Glomerular visceral epithelial cell (primary cell): ENCODE measurements at regions not wholly inside any gene's neighbourhood (a gene's known extent, or its start where the extent isn't known, plus 50 kb on each side); places are given as distances from the start of the nearest gene placed in this dataset.
"Not testable (repeated sequence)": the region's sequence is repeated elsewhere in the genome, so short reads cannot be mapped to it uniquely, and the experiment has no call there.

Experiments
- DNase-seq: peaks from one replicate; pipeline ENCODE4 v3.0.0-alpha.2; 2016; ENCODE audit errors: extremely low spot score

DNA sequence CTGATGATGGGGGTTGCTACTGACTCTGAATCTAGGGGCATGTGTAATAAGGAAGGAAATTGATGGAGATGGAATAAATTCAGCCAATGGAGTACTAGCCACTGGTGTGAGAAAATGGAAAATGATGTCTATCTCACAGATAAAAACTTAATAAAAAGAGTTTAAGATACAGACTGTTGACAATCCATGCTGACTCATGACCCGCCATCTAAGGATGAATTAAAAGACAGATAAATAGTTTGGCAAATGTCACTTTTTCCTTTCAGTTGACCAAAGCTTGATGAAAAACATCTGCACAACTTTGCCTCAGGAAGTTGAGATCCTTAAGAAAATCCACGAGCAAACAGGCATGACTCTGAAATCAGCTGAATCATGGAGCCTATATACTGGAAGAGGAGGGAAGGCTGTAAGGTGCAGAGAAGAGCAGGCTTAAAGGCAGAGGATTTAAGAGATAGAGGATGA, 82.6 kb upstream of the BMP5 start:
- no peak for DNase-seq

DNA sequence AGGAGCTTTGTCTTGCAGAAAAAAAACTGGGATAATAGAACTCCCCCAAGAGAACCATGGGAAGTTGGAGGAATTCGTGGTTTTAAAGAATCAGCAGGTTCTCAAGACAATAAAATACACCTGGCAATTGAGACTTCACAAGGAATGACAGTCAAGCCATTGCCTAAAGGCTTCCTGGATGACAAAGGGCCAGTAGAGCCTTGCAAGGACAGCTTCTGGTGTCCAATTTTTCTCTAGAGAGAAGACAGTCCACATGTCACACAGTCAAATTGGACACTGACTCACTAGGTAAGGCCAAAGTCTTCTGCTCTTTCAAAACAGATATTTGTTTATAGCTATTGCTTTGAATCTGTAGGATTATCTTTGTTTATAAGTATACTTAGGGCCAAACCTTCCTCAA, 80.3 kb upstream of the BMP5 start:
- DNase-seq, result no peak

DNA sequence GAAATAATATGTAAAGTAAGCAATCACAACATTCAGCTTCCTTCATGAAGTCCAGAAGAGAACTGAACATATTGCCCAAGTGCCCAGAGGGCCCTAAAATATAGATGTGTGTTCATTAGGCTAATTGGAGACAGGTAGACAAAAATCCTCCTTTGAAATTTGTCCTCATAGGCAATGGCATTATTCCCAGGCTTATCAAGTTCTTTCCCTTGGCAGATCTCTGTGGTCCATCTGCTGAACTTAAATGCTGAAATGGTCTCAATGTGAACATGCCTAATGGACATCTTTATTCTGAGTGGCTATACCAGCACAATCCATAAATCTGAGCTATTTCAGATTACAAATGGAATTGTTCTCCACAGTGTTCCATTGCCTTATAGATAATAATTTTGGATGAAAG, 79.0 kb upstream of the BMP5 start:
- no peak for DNase-seq

DNA sequence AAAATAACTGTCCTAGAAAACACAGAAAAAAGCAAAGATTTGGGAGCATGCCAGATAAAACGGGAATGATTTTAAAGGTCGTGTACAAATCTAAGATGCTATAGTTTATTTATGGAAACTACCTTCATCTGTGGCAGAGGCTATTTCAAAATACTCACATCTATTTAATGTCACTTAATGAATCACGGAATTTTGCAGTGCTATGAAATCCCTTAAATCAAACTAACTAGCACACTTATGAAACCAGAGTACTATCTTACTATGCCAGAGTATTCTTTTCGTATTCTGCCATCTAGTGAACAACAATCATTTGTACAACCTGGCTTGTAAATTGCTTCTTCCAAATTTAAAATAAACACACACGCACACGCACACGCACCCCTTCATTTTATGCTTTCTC, 77.9 kb upstream of the BMP5 start:
- peak; percentile 37 for DNase-seq

DNA sequence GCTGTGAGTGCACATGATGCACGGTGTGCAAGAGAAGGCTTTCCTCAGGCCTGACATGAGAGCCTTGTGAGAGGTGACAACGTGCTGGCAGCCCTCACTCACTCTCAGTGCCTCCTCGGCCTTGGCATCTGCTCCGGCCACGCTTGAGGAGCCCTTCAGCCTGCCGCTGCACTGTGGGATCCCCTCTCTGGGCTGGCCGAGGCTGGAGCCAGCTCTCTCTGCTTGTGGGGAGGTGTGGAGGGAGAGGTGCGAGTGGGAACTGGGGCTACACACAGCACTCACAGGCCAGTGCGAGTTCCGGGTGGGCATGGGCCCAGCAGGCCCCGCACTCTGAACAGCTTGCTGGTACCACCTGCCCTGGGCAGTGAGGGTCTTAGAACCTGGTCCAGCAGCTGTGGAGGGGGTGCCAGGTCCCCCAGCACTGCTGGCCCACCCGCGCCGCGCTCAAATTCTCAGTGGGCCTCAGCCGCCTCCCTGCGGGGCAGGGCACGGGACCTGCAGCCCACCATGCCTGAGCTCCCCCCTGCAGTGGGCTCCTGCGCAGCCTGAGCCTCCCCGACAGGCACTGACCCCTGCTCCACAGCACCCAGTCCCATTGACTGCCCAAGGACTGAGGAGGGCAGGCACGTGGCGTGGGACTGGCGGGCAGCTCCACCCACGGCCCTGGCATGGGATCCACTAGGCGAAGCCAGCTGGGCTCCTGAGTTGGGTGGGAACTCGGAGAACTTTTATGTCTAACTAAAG, 74.9 kb upstream of the BMP5 start:
- no peak for DNase-seq

DNA sequence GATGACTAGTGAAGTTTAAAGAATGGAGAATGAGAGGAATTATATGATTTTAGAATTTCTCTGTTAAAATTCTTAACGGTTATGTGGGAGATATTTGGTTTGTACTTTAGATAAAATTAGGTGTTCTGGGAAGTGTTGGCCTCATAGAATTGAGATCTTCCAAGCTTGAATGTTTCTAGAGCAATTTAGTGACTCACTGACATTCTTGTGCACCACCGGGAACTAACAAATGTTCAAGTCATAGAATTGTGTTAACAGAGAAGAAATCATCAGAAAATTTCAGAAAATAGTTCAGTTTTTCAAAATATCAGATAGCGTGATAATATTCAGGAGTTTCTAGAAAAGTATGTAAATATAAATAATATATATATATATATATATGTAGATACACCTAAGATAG, 67.9 kb upstream of the BMP5 start:
- DNase-seq, result peak; percentile 42

DNA sequence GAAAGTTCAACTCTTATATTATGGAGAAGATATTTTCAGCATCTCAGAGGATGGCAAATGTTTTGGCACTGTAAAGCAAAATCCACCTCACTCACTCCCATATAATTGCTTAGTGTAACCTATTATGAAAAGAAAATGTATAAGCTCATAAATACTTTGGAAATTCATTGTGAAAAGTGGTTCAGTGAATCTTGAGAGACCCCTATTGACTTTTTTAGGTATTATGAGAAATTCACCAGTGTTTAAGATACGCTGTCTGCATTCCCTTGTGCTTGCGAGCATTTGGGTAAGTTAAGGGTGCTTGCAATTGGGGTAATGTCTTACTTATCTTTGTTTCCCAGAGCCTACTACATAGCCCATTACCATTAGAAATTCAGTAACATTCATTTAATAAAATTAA, 66.3 kb upstream of the BMP5 start:
- DNase-seq, result peak; percentile 4

DNA sequence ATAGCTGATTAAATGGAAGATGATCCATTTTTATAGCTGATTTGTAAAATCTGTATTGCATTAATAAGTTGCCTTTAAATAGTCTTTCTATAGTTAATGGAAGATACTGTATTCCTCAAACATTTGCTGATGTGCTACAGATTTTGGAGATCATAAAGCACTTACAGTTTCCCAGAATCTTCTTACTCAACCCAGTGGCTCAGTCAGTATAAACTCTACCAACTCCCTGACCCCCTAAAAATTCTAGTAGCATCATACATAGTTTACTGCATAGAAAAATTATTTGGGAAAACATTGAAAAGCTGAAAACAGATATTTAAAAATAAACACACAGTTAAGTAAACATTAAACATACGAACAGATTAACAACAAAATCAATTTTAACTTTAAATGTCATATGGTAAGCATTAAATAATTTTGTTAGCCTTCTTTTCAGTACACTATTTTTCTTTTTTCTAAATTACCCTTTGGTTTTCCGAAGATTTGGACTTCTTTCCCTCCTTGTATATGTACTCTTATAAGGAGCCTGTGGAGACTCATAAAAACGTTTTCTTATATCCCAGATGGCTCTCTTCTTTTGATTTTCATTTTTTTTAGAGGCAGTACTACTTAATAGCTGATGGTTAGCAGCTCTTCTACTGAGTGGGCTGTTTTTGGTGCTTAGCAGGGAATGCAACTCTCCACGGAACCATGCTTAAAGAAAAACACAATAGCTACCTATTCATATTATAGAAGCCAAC, 62.7 kb upstream of the BMP5 start:
- no peak for DNase-seq

DNA sequence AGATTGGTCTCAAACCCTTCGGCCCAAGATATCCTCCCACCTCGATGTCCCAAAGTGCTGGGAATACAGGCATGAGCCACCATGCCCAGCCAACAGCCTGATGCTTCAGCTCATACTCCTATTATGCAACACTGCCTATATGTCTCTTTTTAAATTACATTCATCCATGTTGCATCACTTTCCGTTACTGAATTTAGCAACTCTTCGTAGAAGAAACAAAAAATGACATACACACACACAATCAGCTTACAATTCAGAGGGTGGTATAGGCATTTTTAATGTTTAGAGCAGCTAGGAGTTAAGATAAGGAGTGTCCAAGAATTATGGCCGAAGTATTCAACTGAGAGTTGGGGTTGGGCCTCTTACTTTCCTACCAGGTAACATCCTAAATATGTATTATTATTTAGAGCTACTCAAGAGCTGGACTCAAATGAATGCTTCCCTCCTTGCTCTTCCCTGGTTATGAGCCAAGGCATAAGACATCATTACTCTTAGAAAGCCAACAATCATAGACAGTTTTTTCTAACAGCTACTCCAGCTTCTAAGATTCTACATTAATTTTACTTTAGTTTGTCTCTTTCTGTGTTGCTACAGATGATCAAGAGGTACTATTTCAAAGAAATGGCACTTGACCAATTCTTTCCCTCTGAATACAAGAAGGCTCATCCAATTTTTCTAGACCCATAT, 62.0 kb upstream of the BMP5 start:
- no peak for DNase-seq

DNA sequence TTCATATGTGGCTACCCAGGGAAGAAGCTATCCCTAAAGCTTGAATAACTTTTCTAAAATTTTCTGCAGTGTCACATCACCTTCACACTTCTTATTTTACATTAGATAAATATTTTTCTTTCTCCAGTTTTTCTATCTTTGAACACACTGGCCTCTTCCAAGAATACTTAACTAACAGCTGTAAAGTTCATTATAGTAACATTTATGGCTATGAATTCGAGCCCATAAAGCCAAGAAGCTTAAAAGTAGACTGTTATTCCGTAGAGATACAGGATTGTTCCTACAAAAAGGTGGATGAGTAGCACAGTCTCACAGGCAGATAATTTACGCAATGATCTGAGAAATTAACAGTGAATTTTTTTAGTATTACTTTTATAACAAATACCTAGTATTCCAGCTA, 55.7 kb upstream of the BMP5 start:
- DNase-seq, result no peak

DNA sequence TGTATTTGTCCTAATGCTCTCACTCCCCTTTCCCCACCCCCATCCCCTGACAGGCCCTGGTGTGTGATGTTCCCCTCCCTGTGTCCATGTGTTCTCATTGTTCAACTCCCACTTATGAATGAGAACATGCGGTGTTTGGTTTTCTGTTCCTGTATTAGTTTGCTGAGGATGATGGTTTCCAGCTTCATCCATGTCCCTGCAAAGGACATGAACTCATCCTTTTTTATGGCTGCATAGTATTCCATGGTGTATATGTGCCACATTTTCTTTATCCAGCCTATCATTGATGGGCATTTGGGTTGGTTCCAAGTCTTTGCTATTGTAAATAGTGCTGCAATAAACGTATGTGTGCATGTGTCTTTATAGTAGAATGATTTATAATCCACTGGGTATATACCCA, 52.3 kb upstream of the BMP5 start:
- not testable (repeated sequence) for DNase-seq

DNA sequence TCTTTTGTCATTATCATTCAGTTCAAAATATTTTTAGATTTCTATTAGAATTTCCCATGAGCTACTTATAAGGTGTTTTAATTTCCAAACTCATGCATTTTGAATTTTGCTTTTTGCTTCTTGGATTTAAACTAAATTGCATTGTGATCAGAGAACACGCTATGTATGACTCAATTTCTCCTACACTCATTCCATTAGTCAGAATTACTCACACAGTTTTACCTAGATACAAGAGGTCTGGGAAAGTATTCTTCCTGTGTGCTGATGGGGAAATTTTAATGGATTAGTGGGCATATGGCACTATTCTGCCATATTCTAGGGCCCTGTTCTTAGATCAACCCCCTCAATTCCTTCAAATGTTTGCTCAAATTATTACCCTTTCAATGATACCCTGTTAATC, 49.9 kb upstream of the BMP5 start:
- DNase-seq, result peak; percentile 46
